SK-N-SH treated with all-trans-retinoic acid at 6 μM for 48 hours (cell line): ENCODE measurements at regions not wholly inside any gene's neighbourhood (a gene's known extent, or its start where the extent isn't known, plus 50 kb on each side); places are given as distances from the start of the nearest gene placed in this dataset.

Source experiments
- ATAC-seq: fragments of 200-7000 bp; cut with Tn5 transposase; 3 replicates; pipeline ENCODE4 v1.9.1; 2020; ENCODE audit warnings: mild to moderate bottlenecking, moderate library complexity
- ARNTL ChIP-seq: fragments of 450-650 bp; formaldehyde crosslinking; IDR thresholded peaks from 2 replicates; pipeline ENCODE4 v1.5.0; 2020; ENCODE audit warnings: low read depth, mild to moderate bottlenecking, moderate library complexity, borderline replicate concordance
- BACH2 ChIP-seq: fragments of 250-450 bp; sonication (Bioruptor Pico); IDR thresholded peaks from 2 replicates; pipeline ENCODE4 v1.9.0; 2021; ENCODE audit warnings: mild to moderate bottlenecking, borderline replicate concordance
- CSDC2 ChIP-seq: fragments of 250-450 bp; sonication (Bioruptor Pico); IDR thresholded peaks from 2 replicates; pipeline ENCODE4 v1.5.0; 2020; ENCODE audit warnings: mild to moderate bottlenecking, moderate library complexity
- CSRNP3 ChIP-seq: fragments of 250-450 bp; sonication (Bioruptor Pico); IDR thresholded peaks from 2 replicates; pipeline ENCODE4 v1.5.1; 2021; ENCODE audit warnings: mild to moderate bottlenecking, moderate library complexity
- ESRRG ChIP-seq: fragments of 250-450 bp; sonication (Bioruptor Pico); IDR thresholded peaks from 2 replicates; pipeline ENCODE4 v1.6.1; 2021; ENCODE audit warnings: mild to moderate bottlenecking
- GLIS3 ChIP-seq: fragments of 250-450 bp; sonication (Bioruptor Pico); IDR thresholded peaks from 2 replicates; pipeline ENCODE4 v1.5.0; 2020; ENCODE audit warnings: mild to moderate bottlenecking, moderate library complexity
- ISL1 ChIP-seq: fragments of 250-450 bp; sonication (Bioruptor Pico); IDR thresholded peaks from 2 replicates; pipeline ENCODE4 v2.1.2; 2022; ENCODE audit warnings: mild to moderate bottlenecking, moderate library complexity
- OSR1 ChIP-seq: fragments of 250-450 bp; sonication (Bioruptor Pico); IDR thresholded peaks from 2 replicates; pipeline ENCODE4 v1.8.0; 2022; ENCODE audit warnings: moderate library complexity, mild to moderate bottlenecking, inconsistent platforms
- PPARA ChIP-seq: fragments of 250-450 bp; sonication (Bioruptor Pico); IDR thresholded peaks from 2 replicates; pipeline ENCODE4 v1.5.0; 2020; ENCODE audit warnings: mild to moderate bottlenecking, borderline replicate concordance
- RARB ChIP-seq: fragments of 250-450 bp; sonication (Bioruptor Pico); IDR thresholded peaks from 2 replicates; pipeline ENCODE4 v1.8.0; 2021; ENCODE audit warnings: mild to moderate bottlenecking, moderate library complexity
- SNAI2 ChIP-seq: fragments of 250-450 bp; sonication (Bioruptor Pico); IDR thresholded peaks from 2 replicates; pipeline ENCODE4 v1.5.0; 2020; ENCODE audit warnings: mild to moderate bottlenecking, moderate library complexity
- TCF4 ChIP-seq: fragments of 250-450 bp; sonication (Bioruptor Pico); IDR thresholded peaks from 2 replicates; pipeline ENCODE4 v1.8.0; 2021; ENCODE audit warnings: mild to moderate bottlenecking, moderate library complexity, borderline replicate concordance
- TSHZ2 ChIP-seq: fragments of 250-450 bp; sonication (Bioruptor Pico); IDR thresholded peaks from 2 replicates; pipeline ENCODE4 v1.5.0; 2020; ENCODE audit warnings: mild to moderate bottlenecking, moderate library complexity
- ZC3H10 ChIP-seq: fragments of 250-450 bp; sonication (Bioruptor Pico); IDR thresholded peaks from 2 replicates; pipeline ENCODE4 v1.5.1; 2021; ENCODE audit warnings: mild to moderate bottlenecking, moderate library complexity
- ZFP3 ChIP-seq: fragments of 250-450 bp; sonication (Bioruptor Pico); IDR thresholded peaks from 2 replicates; pipeline ENCODE4 v1.5.0; 2020; ENCODE audit warnings: mild to moderate bottlenecking, moderate library complexity
- ZFP30 ChIP-seq: fragments of 450-650 bp; formaldehyde crosslinking; IDR thresholded peaks from 2 replicates; pipeline ENCODE4 v1.5.0; 2022; ENCODE audit warnings: mild to moderate bottlenecking, moderate library complexity
- ZNF565 ChIP-seq: fragments of 450-650 bp; formaldehyde crosslinking; conservative IDR thresholded peaks from 2 replicates; pipeline ENCODE4 v1.5.0; 2020; ENCODE audit warnings: low read depth, mild to moderate bottlenecking, moderate library complexity
- ZNF70 ChIP-seq: fragments of 450-650 bp; formaldehyde crosslinking; IDR thresholded peaks from 2 replicates; pipeline ENCODE4 v1.5.0; 2020; ENCODE audit warnings: mild to moderate bottlenecking, moderate library complexity
- ZNF8 ChIP-seq: fragments of 450-650 bp; formaldehyde crosslinking; IDR thresholded peaks from 2 replicates; pipeline ENCODE4 v1.5.0; 2020; ENCODE audit warnings: mild to moderate bottlenecking, moderate library complexity
- TF ChIP-seq, protein P1 (sequence below): fragments of 250-450 bp; sonication (Bioruptor Pico); IDR thresholded peaks from 2 replicates; pipeline ENCODE4 v1.8.0; 2020; ENCODE audit warnings: mild to moderate bottlenecking, moderate library complexity, borderline replicate concordance
- TF ChIP-seq, protein P2 (sequence below): fragments of 250-450 bp; sonication (Bioruptor Pico); IDR thresholded peaks from 2 replicates; pipeline ENCODE4 v1.5.1; 2020; ENCODE audit warnings: low read depth, mild to moderate bottlenecking, moderate library complexity
- TF ChIP-seq, protein P3 (sequence below): fragments of 250-450 bp; sonication (Bioruptor Pico); IDR thresholded peaks from 2 replicates; pipeline ENCODE4 v1.8.0; 2021; ENCODE audit warnings: low read depth, mild to moderate bottlenecking, moderate library complexity, borderline replicate concordance

DNA sequence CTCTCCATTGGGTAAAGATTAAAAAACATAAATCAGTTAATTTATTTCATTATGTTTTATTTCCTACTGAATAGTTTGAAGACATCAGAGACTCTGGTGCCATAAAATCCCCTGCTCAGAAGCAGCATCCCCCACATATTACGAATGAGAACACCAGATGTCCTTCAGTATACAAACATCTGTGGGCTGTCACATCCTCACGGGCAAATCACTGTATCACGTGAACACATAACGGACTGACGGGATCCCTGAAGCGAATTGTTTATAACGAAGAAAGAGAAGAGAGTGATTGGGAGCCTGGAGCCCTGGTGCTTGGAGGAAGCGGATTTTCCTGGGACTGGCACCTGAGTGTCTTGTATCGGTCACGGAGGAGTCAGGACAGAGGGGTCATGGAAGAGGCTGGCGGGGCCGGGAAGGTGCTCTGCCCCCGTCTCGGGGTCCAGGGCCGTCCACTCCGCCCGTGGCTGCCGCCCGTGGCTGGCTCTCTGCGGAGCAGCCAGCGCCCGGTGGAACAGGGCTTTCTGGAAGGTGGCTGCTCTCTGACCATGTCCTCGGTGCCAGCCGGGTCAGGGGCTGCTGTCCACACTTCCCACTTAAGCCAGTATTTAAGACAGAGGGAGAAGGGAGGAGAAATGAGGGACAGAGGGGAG is 452.7 kb upstream of the FAT1 start:
- ATAC-seq: no peak
- no peak for TF ChIP-seq ARNTL
- TF ChIP-seq SNAI2 (CRISPR knock-in tag): no peak
- no peak for TF ChIP-seq ZNF8 (CRISPR knock-in tag)
- TF ChIP-seq TCF4 (CRISPR knock-in tag): no peak
- no peak for TF ChIP-seq ZFP30
- no peak for TF ChIP-seq ZC3H10 (CRISPR knock-in tag)
- no peak for TF ChIP-seq RARB (CRISPR knock-in tag)
- no peak for TF ChIP-seq TSHZ2
- no peak for TF ChIP-seq ZFP3 (CRISPR knock-in tag)
- TF ChIP-seq, protein P1, sequence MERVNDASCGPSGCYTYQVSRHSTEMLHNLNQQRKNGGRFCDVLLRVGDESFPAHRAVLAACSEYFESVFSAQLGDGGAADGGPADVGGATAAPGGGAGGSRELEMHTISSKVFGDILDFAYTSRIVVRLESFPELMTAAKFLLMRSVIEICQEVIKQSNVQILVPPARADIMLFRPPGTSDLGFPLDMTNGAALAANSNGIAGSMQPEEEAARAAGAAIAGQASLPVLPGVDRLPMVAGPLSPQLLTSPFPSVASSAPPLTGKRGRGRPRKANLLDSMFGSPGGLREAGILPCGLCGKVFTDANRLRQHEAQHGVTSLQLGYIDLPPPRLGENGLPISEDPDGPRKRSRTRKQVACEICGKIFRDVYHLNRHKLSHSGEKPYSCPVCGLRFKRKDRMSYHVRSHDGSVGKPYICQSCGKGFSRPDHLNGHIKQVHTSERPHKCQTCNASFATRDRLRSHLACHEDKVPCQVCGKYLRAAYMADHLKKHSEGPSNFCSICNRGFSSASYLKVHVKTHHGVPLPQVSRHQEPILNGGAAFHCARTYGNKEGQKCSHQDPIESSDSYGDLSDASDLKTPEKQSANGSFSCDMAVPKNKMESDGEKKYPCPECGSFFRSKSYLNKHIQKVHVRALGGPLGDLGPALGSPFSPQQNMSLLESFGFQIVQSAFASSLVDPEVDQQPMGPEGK: no peak
- TF ChIP-seq GLIS3: no peak
- no peak for TF ChIP-seq ZNF565
- no peak for TF ChIP-seq PPARA (CRISPR knock-in tag)
- TF ChIP-seq, protein P2, sequence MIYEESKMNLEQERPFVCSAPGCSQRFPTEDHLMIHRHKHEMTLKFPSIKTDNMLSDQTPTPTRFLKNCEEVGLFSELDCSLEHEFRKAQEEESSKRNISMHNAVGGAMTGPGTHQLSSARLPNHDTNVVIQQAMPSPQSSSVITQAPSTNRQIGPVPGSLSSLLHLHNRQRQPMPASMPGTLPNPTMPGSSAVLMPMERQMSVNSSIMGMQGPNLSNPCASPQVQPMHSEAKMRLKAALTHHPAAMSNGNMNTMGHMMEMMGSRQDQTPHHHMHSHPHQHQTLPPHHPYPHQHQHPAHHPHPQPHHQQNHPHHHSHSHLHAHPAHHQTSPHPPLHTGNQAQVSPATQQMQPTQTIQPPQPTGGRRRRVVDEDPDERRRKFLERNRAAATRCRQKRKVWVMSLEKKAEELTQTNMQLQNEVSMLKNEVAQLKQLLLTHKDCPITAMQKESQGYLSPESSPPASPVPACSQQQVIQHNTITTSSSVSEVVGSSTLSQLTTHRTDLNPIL: no peak
- no peak for TF ChIP-seq ESRRG (CRISPR knock-in tag)
- TF ChIP-seq CSRNP3 (CRISPR knock-in tag): no peak
- TF ChIP-seq CSDC2: no peak
- no peak for TF ChIP-seq ZNF70 (CRISPR knock-in tag)
- TF ChIP-seq BACH2 (CRISPR knock-in tag): no peak
- TF ChIP-seq, all 23 proteins: peak for 0

DNA sequence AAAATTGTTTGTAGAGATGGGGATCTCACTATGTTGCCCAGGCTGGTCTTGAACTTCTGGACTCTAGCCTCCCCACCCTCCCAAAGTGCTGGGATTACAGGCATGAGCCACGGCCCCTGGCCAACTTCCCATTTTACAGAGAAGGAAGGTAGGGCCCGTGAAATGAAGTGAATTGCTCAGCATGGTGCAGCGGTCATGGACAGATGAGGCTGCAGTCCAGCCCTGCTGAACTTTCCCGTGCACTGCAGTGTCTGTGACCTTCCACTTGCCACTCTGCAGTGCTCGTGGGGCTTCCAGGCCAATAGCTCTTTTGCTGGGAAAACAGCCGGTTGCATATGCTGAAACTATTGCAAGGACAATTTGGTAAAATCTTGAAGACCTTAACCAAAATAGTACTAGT is 454.4 kb upstream of the FAT1 start:
- no peak for TF ChIP-seq CSDC2
- TF ChIP-seq ZNF565: no peak
- TF ChIP-seq BACH2 (CRISPR knock-in tag): no peak
- no peak for TF ChIP-seq OSR1 (CRISPR knock-in tag)
- TF ChIP-seq, protein P3, sequence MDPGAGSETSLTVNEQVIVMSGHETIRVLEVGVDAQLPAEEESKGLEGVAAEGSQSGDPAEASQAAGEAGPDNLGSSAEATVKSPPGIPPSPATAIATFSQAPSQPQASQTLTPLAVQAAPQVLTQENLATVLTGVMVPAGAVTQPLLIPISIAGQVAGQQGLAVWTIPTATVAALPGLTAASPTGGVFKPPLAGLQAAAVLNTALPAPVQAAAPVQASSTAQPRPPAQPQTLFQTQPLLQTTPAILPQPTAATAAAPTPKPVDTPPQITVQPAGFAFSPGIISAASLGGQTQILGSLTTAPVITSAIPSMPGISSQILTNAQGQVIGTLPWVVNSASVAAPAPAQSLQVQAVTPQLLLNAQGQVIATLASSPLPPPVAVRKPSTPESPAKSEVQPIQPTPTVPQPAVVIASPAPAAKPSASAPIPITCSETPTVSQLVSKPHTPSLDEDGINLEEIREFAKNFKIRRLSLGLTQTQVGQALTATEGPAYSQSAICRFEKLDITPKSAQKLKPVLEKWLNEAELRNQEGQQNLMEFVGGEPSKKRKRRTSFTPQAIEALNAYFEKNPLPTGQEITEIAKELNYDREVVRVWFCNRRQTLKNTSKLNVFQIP: no peak
- TF ChIP-seq TSHZ2: no peak
- no peak for TF ChIP-seq CSRNP3 (CRISPR knock-in tag)
- TF ChIP-seq SNAI2 (CRISPR knock-in tag): no peak
- no peak for TF ChIP-seq ZC3H10 (CRISPR knock-in tag)
- TF ChIP-seq ARNTL: no peak
- no peak for TF ChIP-seq ISL1 (CRISPR knock-in tag)
- no peak for ATAC-seq
